ENCODE measurements at regions not wholly inside any gene's neighbourhood (a gene's known extent, or its start where the extent isn't known, plus 50 kb on each side); places are given as distances from the start of the nearest gene placed in this dataset.

DNA sequence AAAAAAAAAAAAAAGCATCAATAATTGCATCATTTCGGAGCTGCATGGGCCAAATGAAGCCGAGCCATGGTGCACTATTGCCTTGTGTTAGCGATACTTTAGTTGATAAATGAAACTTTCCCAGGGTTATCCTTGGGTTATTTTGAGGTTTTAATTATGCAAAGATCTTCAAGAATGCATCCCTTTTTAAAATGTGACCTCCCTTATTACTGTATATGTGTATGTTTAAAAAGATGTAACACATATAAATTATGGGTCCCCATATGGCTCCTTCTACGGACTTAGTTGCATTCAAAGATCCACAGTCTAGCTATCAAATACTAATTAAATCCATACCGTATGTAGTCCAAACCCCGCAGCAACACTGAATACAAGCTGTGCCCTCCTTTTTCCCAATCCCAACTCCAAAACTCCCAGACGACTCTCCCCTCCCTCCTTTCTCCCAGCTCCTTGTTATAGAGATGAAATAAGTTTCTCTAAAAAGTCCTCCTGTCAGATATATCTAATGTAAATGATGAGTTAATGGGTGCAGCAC lies 129.3 kb upstream of the MAP1LC3B2 start:
- TF ChIP-seq POLR2A (IDR thresholded peaks at IDR 0.05), result no peak
- no peak for TF ChIP-seq CTCF (IDR thresholded peaks at IDR 0.05)
- TF ChIP-seq POLR2AphosphoS5 (IDR thresholded peaks at IDR 0.05), result no peak

Data from upper lobe of left lung (tissue), 4 donors.